H1 (cell line): ENCODE measurements at regions not wholly inside any gene's neighbourhood (a gene's known extent, or its start where the extent isn't known, plus 50 kb on each side); places are given as distances from the start of the nearest gene placed in this dataset.

ENCODE experiments used
- CHD1 ChIP-seq: IDR thresholded peaks from 2 replicates; pipeline ENCODE4 v1.6.1; 2012; ENCODE audit warnings: low read depth, low read length, improper control_type of control experiment
- TF ChIP-seq, protein P1 (sequence below): IDR thresholded peaks from 2 replicates; pipeline ENCODE4 v1.6.1; 2011; ENCODE audit warnings: low read length, improper control_type of control experiment

DNA sequence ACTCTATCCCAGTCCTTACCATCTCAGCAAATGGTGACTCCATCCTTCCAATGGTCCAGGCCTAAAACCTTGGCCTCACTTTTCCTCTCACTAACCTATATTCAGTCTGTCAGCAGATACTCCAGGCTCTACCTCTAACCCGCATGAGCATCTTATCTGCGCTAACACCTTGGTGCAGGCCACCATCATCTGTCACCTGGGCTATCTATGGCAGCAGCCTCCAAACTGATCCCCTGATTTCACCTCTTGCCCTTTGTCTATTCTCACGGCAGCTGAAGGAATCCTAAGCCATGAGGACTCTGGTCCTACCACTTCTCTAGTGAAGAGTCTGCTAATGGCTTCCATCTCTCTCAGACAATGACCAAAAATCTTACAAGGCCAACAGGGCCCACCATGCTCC, 57.9 kb upstream of the CCL1 start (continued):
- TF ChIP-seq, protein P1, sequence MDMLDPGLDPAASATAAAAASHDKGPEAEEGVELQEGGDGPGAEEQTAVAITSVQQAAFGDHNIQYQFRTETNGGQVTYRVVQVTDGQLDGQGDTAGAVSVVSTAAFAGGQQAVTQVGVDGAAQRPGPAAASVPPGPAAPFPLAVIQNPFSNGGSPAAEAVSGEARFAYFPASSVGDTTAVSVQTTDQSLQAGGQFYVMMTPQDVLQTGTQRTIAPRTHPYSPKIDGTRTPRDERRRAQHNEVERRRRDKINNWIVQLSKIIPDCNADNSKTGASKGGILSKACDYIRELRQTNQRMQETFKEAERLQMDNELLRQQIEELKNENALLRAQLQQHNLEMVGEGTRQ: no peak
- no peak for TF ChIP-seq CHD1
